Endothelial cell of umbilical vein (primary cell): ENCODE measurements at regions not wholly inside any gene's neighbourhood (a gene's known extent, or its start where the extent isn't known, plus 50 kb on each side); places are given as distances from the start of the nearest gene placed in this dataset.

Experiments
- BruUV-seq: library from RNA; stranded (reverse); fragments of 400-500 nt; replicated peaks from 2 replicates; lab custom pipeline; 2021; lab: Mats Ljungman, UMichigan
- CTCF ChIA-PET: fragments of 300-600, 350-600 bp; sonication (Branson Sonifier 250); formaldehyde crosslinking; loops from one replicate; lab custom pipeline; 2021; ENCODE audit warnings: antibody characterized with exemption, inconsistent platforms; lab: Charles Lee
- POLR2A ChIA-PET: fragments of 300-600, 350-600 bp; sonication (Branson Sonifier 250); formaldehyde crosslinking; loops from one replicate; lab custom pipeline; 2021; ENCODE audit warnings: antibody characterized with exemption, inconsistent platforms; lab: Charles Lee
- DNase-seq: peaks from one replicate; pipeline ENCODE4 v3.0.0-alpha.2; 2011; ENCODE audit warnings: low read depth, low spot score
- FAIRE-seq: peaks from 2 replicates; lab custom pipeline; 2011; peaks lifted over from hg19 to GRCh38; lab: Jason Lieb, UNC
- H2AFZ ChIP-seq: 2 replicates; pipeline ENCODE4 v1.6.0; 2012; ENCODE audit warnings: low read depth, low read length, control low read depth, inconsistent platforms
- H3K27ac ChIP-seq: 2 replicates; pipeline ENCODE4 v1.5.1; 2011; ENCODE audit warnings: low read depth, mild to moderate bottlenecking, control low read depth, low read length, moderate library complexity; ENCODE audit not compliant: insufficient read depth
- H3K27me3 ChIP-seq, 2 experiments: 2 replicates each; pipeline versions ENCODE4 v1.6.0 to v1.6.1; 2011; ENCODE audit warnings: low read length in 2 of 2, mixed read lengths in 1 of 2; ENCODE audit not compliant: control insufficient read depth in 2 of 2, insufficient read depth in 2 of 2
- H3K36me3 ChIP-seq, 2 experiments: 2 replicates in 1 of 2; 3 replicates in 1 of 2; pipeline ENCODE4 v1.5.1; 2011; ENCODE audit warnings: low read length in 2 of 2, mild to moderate bottlenecking in 1 of 2, moderate library complexity in 1 of 2; ENCODE audit not compliant: control insufficient read depth in 2 of 2, insufficient read depth in 2 of 2; ENCODE audit errors: extremely low read depth in 1 of 2
- H3K4me1 ChIP-seq: 3 replicates; pipeline ENCODE4 v1.5.1; 2011; ENCODE audit warnings: mild to moderate bottlenecking, low read length; ENCODE audit not compliant: control insufficient read depth, insufficient read depth; ENCODE audit errors: extremely low read depth
- H3K4me2 ChIP-seq: 2 replicates; pipeline ENCODE4 v1.6.1; 2011; ENCODE audit warnings: low read length, control low read depth, mixed read lengths; ENCODE audit not compliant: insufficient read depth
- H3K4me3 ChIP-seq, 3 experiments: fragments of 200-600 bp in 1 of 3; sonication (generic), shearing (Covaris generic) in 1 of 3; replicated peaks in 1 of 3; 2 replicates each; pipeline ENCODE4 v1.5.1; 2011 to 2016; ENCODE audit warnings: control low read depth in 3 of 3, low read length in 3 of 3, mild to moderate bottlenecking in 2 of 3, inconsistent platforms in 1 of 3, low read depth in 1 of 3, moderate library complexity in 1 of 3; ENCODE audit not compliant: insufficient read depth in 1 of 3
- H3K79me2 ChIP-seq: 2 replicates; pipeline ENCODE4 v1.6.0; 2012; ENCODE audit warnings: low read length, inconsistent platforms; ENCODE audit not compliant: control insufficient read depth, insufficient read depth
- H3K9ac ChIP-seq: replicated peaks from 2 replicates; pipeline ENCODE3; 2011; ENCODE audit warnings: low read length, control low read depth; ENCODE audit not compliant: insufficient read depth; ENCODE audit errors: extremely low read depth
- H3K9me1 ChIP-seq: replicated peaks from 3 replicates; pipeline ENCODE4 v1.6.0; 2011; ENCODE audit warnings: mild to moderate bottlenecking, low read length; ENCODE audit not compliant: control insufficient read depth, insufficient read depth; ENCODE audit errors: extremely low read depth
- H3K9me3 ChIP-seq: replicated peaks from 2 replicates; pipeline ENCODE4 v1.5.1; 2012; ENCODE audit warnings: low read length, inconsistent platforms; ENCODE audit not compliant: control insufficient read depth, insufficient read depth
- H4K20me1 ChIP-seq: replicated peaks from 2 replicates; pipeline ENCODE3; 2011; ENCODE audit warnings: mild to moderate bottlenecking, low read length; ENCODE audit not compliant: control insufficient read depth, insufficient read depth; ENCODE audit errors: extremely low read depth
- CTCF ChIP-seq, 2 donors: IDR thresholded peaks; 1 replicate in 1 of 2; 2 replicates in 1 of 2; pipeline ENCODE4 v1.5.1; 2011; ENCODE audit warnings: low read length in 2 of 2, mild to moderate bottlenecking in 2 of 2, moderate library complexity in 2 of 2, control low read depth in 1 of 2, inconsistent platforms in 1 of 2, low read depth in 1 of 2; ENCODE audit not compliant: insufficient read depth in 1 of 2; ENCODE audit errors: extremely low read depth in 1 of 2
- EZH2 ChIP-seq: IDR thresholded peaks from 2 replicates; pipeline ENCODE4 v1.6.1; 2012; ENCODE audit warnings: borderline replicate concordance, low read depth, mild to moderate bottlenecking, moderate library complexity, low read length, inconsistent platforms; ENCODE audit not compliant: severe bottlenecking
- FOS ChIP-seq: IDR thresholded peaks from 2 replicates; pipeline ENCODE4 v1.6.1; 2011; ENCODE audit warnings: mild to moderate bottlenecking, low read length, moderate library complexity, borderline replicate concordance; ENCODE audit not compliant: insufficient read depth
- GATA2 ChIP-seq: IDR thresholded peaks from 2 replicates; pipeline ENCODE4 v1.7.0; 2011; ENCODE audit warnings: low read depth, mild to moderate bottlenecking, moderate library complexity, mixed read lengths, low read length; ENCODE audit not compliant: insufficient read length, insufficient read depth
- JUN ChIP-seq: IDR thresholded peaks from 2 replicates; pipeline ENCODE4 v1.6.1; 2011; ENCODE audit warnings: borderline replicate concordance, low read depth; ENCODE audit not compliant: insufficient read length, insufficient read depth
- MYC ChIP-seq: IDR thresholded peaks from one replicate; pipeline ENCODE4 v1.6.1; 2011; ENCODE audit warnings: mild to moderate bottlenecking, low read depth, low read length
- POLR2A ChIP-seq: IDR thresholded peaks from 2 replicates; pipeline ENCODE4 v1.6.1; 2012; ENCODE audit warnings: low read depth, mild to moderate bottlenecking, control low read depth, low read length
- POLR2AphosphoS5 ChIP-seq: IDR thresholded peaks from 2 replicates; pipeline ENCODE4 v1.6.1; 2012; ENCODE audit warnings: low read depth, mild to moderate bottlenecking, control low read depth, low read length, moderate library complexity; ENCODE audit not compliant: insufficient read depth
- dilution Hi-C: fragments of 300-500 bp; cut with MboI; formaldehyde crosslinking; loops from one replicate; pipeline ENCODE4 v1.15.0; 2019; ENCODE audit warnings: low sequenced_read_pairs; ENCODE audit not compliant: extremely low pct_ligation_motif_present
- intact Hi-C: fragments of 100-400 bp; cut with micrococcal nuclease; formaldehyde crosslinking; loops from one replicate; pipeline ENCODE4 v1.10.0; 2022
- TF ChIP-seq, protein P1 (sequence below): IDR thresholded peaks from 2 replicates; pipeline ENCODE4 v1.6.1; 2011; ENCODE audit not compliant: insufficient read depth, insufficient read length

GRCh38 chr5:57850109-57850508 is 367.5 kb upstream of the ACTBL2 start:
- Histone ChIP-seq H3K4me1 (peaks cover 1% of the 10 kb centered on the region), H3K4me3 (no peak overlapping the region), H4K20me1 (no peaks in the 10 kb centered on the region), H2AFZ (no peak overlapping the region), H3K27ac (no peak overlapping the region), H3K9me3 (no peaks in the 10 kb centered on the region), H3K4me2 (no peak overlapping the region), H3K9ac (no peak overlapping the region), H3K9me1 (no peaks in the 10 kb centered on the region), H3K79me2 (no peaks in the 10 kb centered on the region), H3K27me3 (no peaks in the 10 kb centered on the region), H3K36me3 (no peaks in the 10 kb centered on the region)
- dilution Hi-C loops: no loop called here
- TF ChIP-seq, protein P1, sequence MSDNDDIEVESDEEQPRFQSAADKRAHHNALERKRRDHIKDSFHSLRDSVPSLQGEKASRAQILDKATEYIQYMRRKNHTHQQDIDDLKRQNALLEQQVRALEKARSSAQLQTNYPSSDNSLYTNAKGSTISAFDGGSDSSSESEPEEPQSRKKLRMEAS: no peak
- TF ChIP-seq GATA2 (no peak), CTCF (IDR thresholded peaks at IDR 0.05; ENCODE audit: extremely low read depth in 1 of 2, insufficient read depth in 1 of 2, low read depth in 1 of 2, low read length in 2 of 2) (no peak), POLR2A (no peak), FOS (no peak), EZH2 (no peak), MYC (no peak), POLR2AphosphoS5 (no peak), JUN (no peak)
- intact Hi-C loops: no loop called here
- ChIA-PET POLR2A (no interaction called here), CTCF (interaction anchor here (1.1 kb wide), 1 partner anchor 38 kb away, joined by 3 read pairs; no protein-coding TSS in a partner anchor)
- DNase-seq (peak; percentile 13), FAIRE-seq (peak; percentile 78)
- BruUV-seq: no TSS peak
